ENCODE measurements at regions not wholly inside any gene's neighbourhood (a gene's known extent, or its start where the extent isn't known, plus 50 kb on each side); places are given as distances from the start of the nearest gene placed in this dataset.

GRCh38 chr10:47078393-47079203, 167.4 kb downstream of the PTPN20 start:
- DNase-seq: no peak

- no peak for DNase-seq
Measured at GRCh38 chr10:47079204-47079580, 168.0 kb downstream of the PTPN20 start.

- DNase-seq: no peak
Measured at GRCh38 chr10:47081264-47081663, 170.0 kb downstream of the PTPN20 start.

GRCh38 chr10:47082055-47082784, 171.0 kb downstream of the PTPN20 start:
- no peak for DNase-seq

- DNase-seq: no peak
Measured at GRCh38 chr10:47087667-47088066, 176.4 kb downstream of the PTPN20 start.

- DNase-seq: no peak
Measured at GRCh38 chr10:47088656-47089354, 177.6 kb downstream of the PTPN20 start.

- no peak for DNase-seq
Measured at GRCh38 chr10:47090042-47090441, 178.8 kb downstream of the PTPN20 start.

GRCh38 chr10:47090903-47091302, 179.7 kb downstream of the PTPN20 start:
- no peak for DNase-seq

- DNase-seq: no peak
Measured at GRCh38 chr10:47091421-47091820, 180.2 kb downstream of the PTPN20 start.

- no peak for DNase-seq
Measured at GRCh38 chr10:47092376-47092775, 181.1 kb downstream of the PTPN20 start.

- DNase-seq: no peak
Measured at GRCh38 chr10:47092831-47093230, 181.6 kb downstream of the PTPN20 start.

GRCh38 chr10:47094126-47094525, 182.9 kb downstream of the PTPN20 start:
- no peak for DNase-seq

GRCh38 chr10:47094636-47095035, 183.4 kb downstream of the PTPN20 start:
- no peak for DNase-seq

- DNase-seq: no peak
Measured at GRCh38 chr10:47095211-47095610, 184.0 kb downstream of the PTPN20 start.

GRCh38 chr10:47095848-47096612, 184.8 kb downstream of the PTPN20 start:
- DNase-seq: no peak

GRCh38 chr10:47098238-47098637, 187.0 kb downstream of the PTPN20 start:
- DNase-seq: no peak

- DNase-seq: no peak
Measured at GRCh38 chr10:47098964-47099363, 187.7 kb downstream of the PTPN20 start.

- no peak for DNase-seq
Measured at GRCh38 chr10:47099474-47099873, 188.2 kb downstream of the PTPN20 start.

GRCh38 chr10:47101196-47101595, 190.0 kb downstream of the PTPN20 start:
- DNase-seq: no peak

GRCh38 chr10:47101807-47102206, 190.6 kb downstream of the PTPN20 start:
- no peak for DNase-seq

- DNase-seq: no peak
Measured at GRCh38 chr10:47104151-47104605, 192.9 kb downstream of the PTPN20 start.

- no peak for DNase-seq
Measured at GRCh38 chr10:47104786-47105385, 193.7 kb downstream of the PTPN20 start.

Data from activated CD4-positive, alpha-beta T cell treated with anti-CD3 and anti-CD28 coated beads for 48 hours (primary cell).